HEK293T (cell line): ENCODE measurements at regions not wholly inside any gene's neighbourhood (a gene's known extent, or its start where the extent isn't known, plus 50 kb on each side); places are given as distances from the start of the nearest gene placed in this dataset.

ENCODE experiments used
- CTCF ChIA-PET: fragments of 350-600 bp; formaldehyde crosslinking; extraction: SDS; loops from one replicate; lab custom pipeline; 2021; ENCODE audit warnings: antibody characterized with exemption, inconsistent platforms; lab: Yijun Ruan, JAX
- POLR2A ChIA-PET: fragments of 350-600 bp; formaldehyde crosslinking; extraction: SDS; loops from one replicate; lab custom pipeline; 2020; ENCODE audit warnings: antibody characterized with exemption, inconsistent platforms; lab: Yijun Ruan, JAX
- DNase-seq: peaks from one replicate; pipeline ENCODE4 v3.0.0; 2012; ENCODE audit warnings: mixed read lengths; ENCODE audit errors: extremely low spot score
- ARNT ChIP-seq: fragments of 450-650 bp; IDR thresholded peaks from 2 replicates; pipeline ENCODE4 v1.6.1; 2017; ENCODE audit warnings: mild to moderate bottlenecking
- BHLHE40 ChIP-seq: fragments of 450-650 bp; IDR thresholded peaks from 2 replicates; pipeline ENCODE4 v1.6.1; 2016; ENCODE audit warnings: mild to moderate bottlenecking, moderate library complexity, borderline replicate concordance
- CTBP1 ChIP-seq: fragments of 450-650 bp; IDR thresholded peaks from 2 replicates; pipeline ENCODE4 v1.6.1; 2016; ENCODE audit warnings: borderline replicate concordance
- ELF4 ChIP-seq: fragments of 450-650 bp; IDR thresholded peaks from 2 replicates; pipeline ENCODE4 v1.6.1; 2017; ENCODE audit warnings: antibody characterized with exemption
- FOXA1 ChIP-seq: fragments of 450-650 bp; IDR thresholded peaks from 2 replicates; pipeline ENCODE4 v1.6.1; 2016; ENCODE audit warnings: mild to moderate bottlenecking
- FOXK2 ChIP-seq: fragments of 450-650 bp; IDR thresholded peaks from 2 replicates; pipeline ENCODE4 v1.6.1; 2016; ENCODE audit warnings: mild to moderate bottlenecking
- FOXM1 ChIP-seq: fragments of 450-650 bp; IDR thresholded peaks from 2 replicates; pipeline ENCODE4 v1.6.1; 2017; ENCODE audit warnings: mild to moderate bottlenecking, borderline replicate concordance
- HDGF ChIP-seq: fragments of 450-650 bp; IDR thresholded peaks from 2 replicates; pipeline ENCODE4 v1.6.1; 2017; ENCODE audit warnings: antibody characterized with exemption, borderline replicate concordance
- L3MBTL2 ChIP-seq: fragments of 450-650 bp; conservative IDR thresholded peaks from 2 replicates; pipeline ENCODE4 v1.6.1; 2016; ENCODE audit warnings: mild to moderate bottlenecking
- LEF1 ChIP-seq: fragments of 450-650 bp; IDR thresholded peaks from 2 replicates; pipeline ENCODE4 v1.6.1; 2017; ENCODE audit warnings: mild to moderate bottlenecking, borderline replicate concordance
- NFRKB ChIP-seq: fragments of 450-650 bp; IDR thresholded peaks from 2 replicates; pipeline ENCODE4 v1.6.1; 2016; ENCODE audit warnings: mild to moderate bottlenecking, moderate library complexity
- SP1 ChIP-seq: fragments of 450-650 bp; IDR thresholded peaks from 2 replicates; pipeline ENCODE4 v1.6.1; 2017
- SUZ12 ChIP-seq: fragments of 450-650 bp; IDR thresholded peaks from 2 replicates; pipeline ENCODE4 v1.6.1; 2016; ENCODE audit warnings: mild to moderate bottlenecking
- TARDBP ChIP-seq: fragments of 450-650 bp; IDR thresholded peaks from 2 replicates; pipeline ENCODE4 v1.6.1; 2016
- ZNF384 ChIP-seq: fragments of 450-650 bp; IDR thresholded peaks from 2 replicates; pipeline ENCODE4 v1.6.1; 2016
- TF ChIP-seq, protein P1 (sequence below): fragments of 450-650 bp; IDR thresholded peaks from 2 replicates; pipeline ENCODE4 v1.6.1; 2016

DNA sequence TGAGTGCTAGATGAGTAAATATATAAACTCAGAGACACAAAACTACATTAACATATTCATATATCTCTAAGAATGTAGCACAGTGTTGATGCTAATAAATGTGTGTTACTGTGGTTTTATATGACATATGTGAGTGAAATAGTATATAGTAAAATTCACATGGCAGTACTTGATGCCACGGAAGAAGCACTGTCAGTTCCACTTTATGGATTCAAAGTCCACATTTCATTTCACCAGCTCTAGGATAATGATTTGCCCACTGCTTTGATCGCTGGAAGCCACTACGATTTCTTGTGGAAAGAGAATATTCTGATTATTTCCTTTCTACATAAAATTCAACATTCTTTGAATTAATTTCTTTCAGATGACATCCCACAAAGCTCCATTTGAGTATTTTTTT lies 181.2 kb downstream of the GBA3 start:
- POLR2A ChIA-PET, result no interaction called here
- no peak for TF ChIP-seq SUZ12
- TF ChIP-seq CTBP1, result no peak
- TF ChIP-seq FOXM1, result no peak
- no peak for TF ChIP-seq ELF4
- TF ChIP-seq LEF1, result no peak
- no peak for TF ChIP-seq L3MBTL2
- TF ChIP-seq FOXK2, result no peak
- TF ChIP-seq HDGF, result no peak
- TF ChIP-seq TARDBP, result no peak
- no peak for TF ChIP-seq BHLHE40
- DNase-seq, result no peak
- CTCF ChIA-PET, result no interaction called here

DNA sequence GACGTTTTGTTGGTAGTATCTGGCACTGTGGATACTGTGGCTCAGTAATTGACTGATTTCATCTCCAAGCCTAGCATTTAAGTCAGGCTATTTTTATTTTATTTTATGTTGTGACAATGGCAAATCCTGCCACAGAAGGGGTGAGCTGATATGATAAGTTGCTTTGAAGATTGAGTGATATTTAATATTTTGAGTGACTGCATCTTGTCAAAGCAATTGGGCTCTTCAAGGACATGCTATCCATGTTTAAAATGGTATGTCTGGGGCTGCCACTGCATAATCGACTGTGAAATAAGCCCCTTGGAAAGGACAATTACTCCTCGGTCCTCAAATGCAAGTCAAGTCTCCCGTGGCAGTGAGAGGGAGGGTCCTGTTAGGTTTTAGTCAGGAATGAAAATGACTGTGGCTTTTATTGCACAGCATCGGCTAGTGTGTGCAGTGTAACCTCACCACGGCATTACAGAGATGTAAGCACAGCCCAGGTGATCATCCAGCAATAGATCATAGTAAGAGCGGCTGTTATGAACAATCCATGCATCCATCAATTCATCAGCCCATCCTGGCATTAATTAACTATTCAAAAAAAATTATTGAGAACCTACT lies 178.2 kb downstream of the GBA3 start:
- POLR2A ChIA-PET, result no interaction called here
- no peak for DNase-seq
- TF ChIP-seq, protein P1, sequence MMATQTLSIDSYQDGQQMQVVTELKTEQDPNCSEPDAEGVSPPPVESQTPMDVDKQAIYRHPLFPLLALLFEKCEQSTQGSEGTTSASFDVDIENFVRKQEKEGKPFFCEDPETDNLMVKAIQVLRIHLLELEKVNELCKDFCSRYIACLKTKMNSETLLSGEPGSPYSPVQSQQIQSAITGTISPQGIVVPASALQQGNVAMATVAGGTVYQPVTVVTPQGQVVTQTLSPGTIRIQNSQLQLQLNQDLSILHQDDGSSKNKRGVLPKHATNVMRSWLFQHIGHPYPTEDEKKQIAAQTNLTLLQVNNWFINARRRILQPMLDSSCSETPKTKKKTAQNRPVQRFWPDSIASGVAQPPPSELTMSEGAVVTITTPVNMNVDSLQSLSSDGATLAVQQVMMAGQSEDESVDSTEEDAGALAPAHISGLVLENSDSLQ, result no peak
- TF ChIP-seq ELF4 (no peak), FOXM1 (no peak), HDGF (no peak), FOXA1 (no peak), NFRKB (no peak), SUZ12 (no peak), ZNF384 (no peak), BHLHE40 (no peak), TARDBP (no peak), CTBP1 (no peak), FOXK2 (no peak), LEF1 (no peak), L3MBTL2 (no peak), SP1 (no peak), ARNT (no peak)
- CTCF ChIA-PET, result no interaction called here

DNA sequence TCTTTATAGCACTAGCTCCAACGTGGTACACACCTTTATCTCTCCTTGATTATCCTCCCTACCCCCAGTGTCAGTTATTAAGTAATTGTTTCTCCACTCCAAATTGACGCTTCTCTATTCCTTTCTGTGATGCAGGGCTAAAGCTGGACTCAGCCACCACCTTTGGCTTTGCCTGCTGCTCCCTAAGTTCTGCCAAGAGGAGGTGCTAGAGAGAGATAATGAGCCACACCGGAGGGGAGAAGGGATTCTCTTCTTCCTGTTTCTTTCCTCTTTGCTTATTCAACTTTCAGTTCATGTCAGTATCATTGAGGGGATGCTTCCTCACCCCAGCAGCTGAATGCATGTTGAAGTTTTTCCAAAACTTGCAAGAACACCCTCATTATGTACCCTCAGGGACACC lies 176.5 kb downstream of the GBA3 start:
- no peak for TF ChIP-seq SUZ12
- no peak for TF ChIP-seq TARDBP
- TF ChIP-seq ARNT, result no peak
- no peak for TF ChIP-seq L3MBTL2
- TF ChIP-seq HDGF, result no peak
- TF ChIP-seq CTBP1, result no peak
- TF ChIP-seq, protein P1, result no peak
- TF ChIP-seq BHLHE40, result no peak
- no peak for TF ChIP-seq FOXM1
- TF ChIP-seq NFRKB, result no peak
- TF ChIP-seq FOXA1, result no peak
- TF ChIP-seq ELF4, result no peak
- TF ChIP-seq ZNF384, result no peak
- no peak for TF ChIP-seq SP1
- TF ChIP-seq FOXK2, result no peak
- TF ChIP-seq LEF1, result no peak
- CTCF ChIA-PET, result no interaction called here
- peak; percentile 5 for DNase-seq
- POLR2A ChIA-PET, result no interaction called here
